GM23338 (cell line): ENCODE measurements at regions not wholly inside any gene's neighbourhood (a gene's known extent, or its start where the extent isn't known, plus 50 kb on each side); places are given as distances from the start of the nearest gene placed in this dataset.

Experiments used
- ATAC-seq: fragments of 200-7000 bp; cut with Tn5 transposase; 3 replicates; pipeline ENCODE4 v1.9.1; 2020
- DNase-seq: peaks from one replicate; pipeline ENCODE4 v3.0.0-alpha.2; 2015; ENCODE audit warnings: low spot score
- H2AFZ ChIP-seq: fragments of 200-600 bp; sonication (generic); 2 replicates; pipeline ENCODE4 v1.8.0; 2016; ENCODE audit warnings: antibody characterized with exemption, mild to moderate bottlenecking, moderate library complexity
- H3F3A ChIP-seq: fragments of 200-600 bp; sonication (generic); replicated peaks from 2 replicates; pipeline ENCODE4 v1.8.0; 2017; ENCODE audit warnings: antibody characterized with exemption, mixed run types, low read depth
- H3K27ac ChIP-seq: fragments of 200-600 bp; sonication (generic); 2 replicates; pipeline ENCODE4 v1.6.1; 2016; ENCODE audit warnings: low read depth
- H3K27me3 ChIP-seq: fragments of 200-600 bp; sonication (generic); 2 replicates; pipeline ENCODE4 v1.8.0; 2016; ENCODE audit warnings: mild to moderate bottlenecking, mixed run types, moderate library complexity; ENCODE audit not compliant: insufficient read depth
- H3K36me3 ChIP-seq: fragments of 200-600 bp; sonication (generic); 2 replicates; pipeline ENCODE4 v1.8.0; 2016; ENCODE audit warnings: mild to moderate bottlenecking; ENCODE audit not compliant: insufficient read depth
- H3K4me1 ChIP-seq: fragments of 200-600 bp; sonication (generic); 2 replicates; pipeline ENCODE4 v1.8.0; 2016; ENCODE audit warnings: mild to moderate bottlenecking, moderate library complexity; ENCODE audit not compliant: insufficient read depth
- H3K4me2 ChIP-seq: fragments of 200-600 bp; sonication (generic); 2 replicates; pipeline ENCODE4 v1.7.1; 2017; ENCODE audit warnings: mixed run types
- H3K4me3 ChIP-seq: fragments of 200-600 bp; sonication (generic); 2 replicates; pipeline ENCODE4 v1.6.1; 2016; ENCODE audit warnings: mixed run types
- H3K79me2 ChIP-seq: fragments of 200-600 bp; sonication (generic); replicated peaks from 2 replicates; pipeline ENCODE4 v1.8.0; 2017; ENCODE audit warnings: mild to moderate bottlenecking; ENCODE audit not compliant: insufficient read depth
- H3K9me2 ChIP-seq: fragments of 200-600 bp; sonication (generic); 2 replicates; pipeline ENCODE4 v1.8.0; 2017; ENCODE audit not compliant: insufficient read depth
- H4K20me1 ChIP-seq: fragments of 200-600 bp; sonication (generic); replicated peaks from 2 replicates; pipeline ENCODE4 v1.8.0; 2017; ENCODE audit warnings: mild to moderate bottlenecking; ENCODE audit not compliant: insufficient read depth
- H3K27ac Mint-ChIP-seq: 2 replicates; pipeline ENCODE4 v1.8.0; 2020; ENCODE audit warnings: inconsistent platforms, mild to moderate bottlenecking, moderate library complexity, mixed read lengths
- H3K27me3 Mint-ChIP-seq: 3 replicates; pipeline ENCODE4 v1.8.0; 2022; ENCODE audit warnings: low read depth, mild to moderate bottlenecking, moderate library complexity, mixed read lengths, inconsistent platforms; ENCODE audit not compliant: insufficient read depth, poor library complexity
- H3K36me3 Mint-ChIP-seq: 3 replicates; pipeline ENCODE4 v1.8.0; 2021; ENCODE audit warnings: low read depth, mild to moderate bottlenecking, inconsistent platforms, moderate library complexity, mixed read lengths
- H3K4me1 Mint-ChIP-seq: 3 replicates; pipeline ENCODE4 v1.8.0; 2020; ENCODE audit warnings: mild to moderate bottlenecking, inconsistent platforms, mixed read lengths
- H3K4me3 Mint-ChIP-seq: 3 replicates; pipeline ENCODE4 v1.8.0; 2021; ENCODE audit warnings: moderate library complexity, mild to moderate bottlenecking, inconsistent platforms, mixed read lengths
- H3K9me3 Mint-ChIP-seq: 3 replicates; pipeline ENCODE4 v1.8.0; 2020; ENCODE audit warnings: moderate library complexity, mild to moderate bottlenecking, inconsistent platforms, mixed read lengths
- CREB1 ChIP-seq: fragments of 250-450 bp; sonication (Bioruptor Pico); IDR thresholded peaks from 2 replicates; pipeline ENCODE4 v1.5.0; 2020; ENCODE audit warnings: low read depth, mild to moderate bottlenecking, moderate library complexity
- JUNB ChIP-seq: IDR thresholded peaks from one replicate; pipeline ENCODE4 v1.6.1; 2016; ENCODE audit warnings: antibody characterized with exemption; ENCODE audit not compliant: unreplicated experiment
- NANOG ChIP-seq: IDR thresholded peaks from 2 replicates; pipeline ENCODE4 v1.6.1; 2016; ENCODE audit warnings: antibody characterized with exemption, borderline replicate concordance
- STAT1 ChIP-seq: IDR thresholded peaks from one replicate; pipeline ENCODE4 v1.6.1; 2016; ENCODE audit warnings: antibody characterized with exemption; ENCODE audit not compliant: unreplicated experiment
- ZNF114 ChIP-seq: fragments of 250-450 bp; sonication (Bioruptor Pico); IDR thresholded peaks from 2 replicates; pipeline ENCODE4 v1.5.0; 2020; ENCODE audit warnings: mild to moderate bottlenecking, moderate library complexity
- ZNF331 ChIP-seq: fragments of 250-450 bp; sonication (Bioruptor Pico); IDR thresholded peaks from 2 replicates; pipeline ENCODE4 v1.5.0; 2020; ENCODE audit warnings: low read depth, mild to moderate bottlenecking, moderate library complexity
- TF ChIP-seq, protein P1 (sequence below): IDR thresholded peaks from 2 replicates; pipeline ENCODE4 v1.6.1; 2016; ENCODE audit warnings: antibody characterized with exemption
- TF ChIP-seq, protein P2 (sequence below): IDR thresholded peaks from one replicate; pipeline ENCODE4 v1.6.1; 2018; ENCODE audit warnings: antibody characterized with exemption; ENCODE audit not compliant: unreplicated experiment

DNA sequence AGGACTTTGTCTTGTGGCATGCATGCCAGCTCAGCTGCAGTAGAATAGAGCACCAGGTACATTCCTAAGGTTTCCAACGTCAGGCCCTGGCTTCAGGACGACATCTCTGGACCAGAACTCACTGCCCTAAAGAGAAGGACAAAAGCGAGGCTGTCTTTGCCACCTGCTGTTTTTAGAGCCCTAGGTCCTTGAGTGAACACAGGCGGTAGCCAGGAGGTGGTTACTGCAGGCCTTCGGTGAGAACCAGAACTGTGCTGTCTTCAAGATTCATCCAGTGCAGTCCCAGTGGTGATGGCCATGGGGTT, 288.9 kb upstream of the CDH18 start:
- H3K36me3 Mint-ChIP-seq, result no peaks in the 10 kb centered on the region
- no peak overlapping the region for H3K27ac ChIP-seq
- peak; percentile 52 for DNase-seq
- no peak overlapping the region; the same call in 1 of the 2 replicates for H3K27ac Mint-ChIP-seq
- no peak overlapping the region for H3K4me3 Mint-ChIP-seq
- no peaks in the 10 kb centered on the region for H4K20me1 ChIP-seq
- H3K27me3 ChIP-seq, result peaks cover 15% of the 10 kb centered on the region; the same call in 1 of the 2 replicates
- H3K9me3 Mint-ChIP-seq, result peaks cover 3% of the 10 kb centered on the region; the same call in 1 of the 3 replicates
- no peaks in the 10 kb centered on the region for H3K4me1 Mint-ChIP-seq
- no peak overlapping the region for H2AFZ ChIP-seq
- 0 out of 2 replicates have a peak, but pooled peaks cover 3% of the 10 kb centered on the region for H3K9me2 ChIP-seq
- TF ChIP-seq CREB1 (CRISPR knock-in tag), result no peak
- TF ChIP-seq, protein P1, sequence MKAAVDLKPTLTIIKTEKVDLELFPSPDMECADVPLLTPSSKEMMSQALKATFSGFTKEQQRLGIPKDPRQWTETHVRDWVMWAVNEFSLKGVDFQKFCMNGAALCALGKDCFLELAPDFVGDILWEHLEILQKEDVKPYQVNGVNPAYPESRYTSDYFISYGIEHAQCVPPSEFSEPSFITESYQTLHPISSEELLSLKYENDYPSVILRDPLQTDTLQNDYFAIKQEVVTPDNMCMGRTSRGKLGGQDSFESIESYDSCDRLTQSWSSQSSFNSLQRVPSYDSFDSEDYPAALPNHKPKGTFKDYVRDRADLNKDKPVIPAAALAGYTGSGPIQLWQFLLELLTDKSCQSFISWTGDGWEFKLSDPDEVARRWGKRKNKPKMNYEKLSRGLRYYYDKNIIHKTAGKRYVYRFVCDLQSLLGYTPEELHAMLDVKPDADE, result no peak
- no peak for TF ChIP-seq ZNF114
- TF ChIP-seq NANOG, result no peak
- no peak for TF ChIP-seq STAT1
- no peak for TF ChIP-seq ZNF331 (CRISPR knock-in tag)
- H3K4me3 ChIP-seq, result no peak overlapping the region
- no peaks in the 10 kb centered on the region for H3K36me3 ChIP-seq
- no peaks in the 10 kb centered on the region for H3K79me2 ChIP-seq
- no peaks in the 10 kb centered on the region for H3K4me1 ChIP-seq
- peaks cover 2% of the 10 kb centered on the region for H3K27me3 Mint-ChIP-seq
- H3K4me2 ChIP-seq, result no peak overlapping the region
- peak; percentile 85 for ATAC-seq
- H3F3A ChIP-seq, result no peaks in the 10 kb centered on the region

DNA sequence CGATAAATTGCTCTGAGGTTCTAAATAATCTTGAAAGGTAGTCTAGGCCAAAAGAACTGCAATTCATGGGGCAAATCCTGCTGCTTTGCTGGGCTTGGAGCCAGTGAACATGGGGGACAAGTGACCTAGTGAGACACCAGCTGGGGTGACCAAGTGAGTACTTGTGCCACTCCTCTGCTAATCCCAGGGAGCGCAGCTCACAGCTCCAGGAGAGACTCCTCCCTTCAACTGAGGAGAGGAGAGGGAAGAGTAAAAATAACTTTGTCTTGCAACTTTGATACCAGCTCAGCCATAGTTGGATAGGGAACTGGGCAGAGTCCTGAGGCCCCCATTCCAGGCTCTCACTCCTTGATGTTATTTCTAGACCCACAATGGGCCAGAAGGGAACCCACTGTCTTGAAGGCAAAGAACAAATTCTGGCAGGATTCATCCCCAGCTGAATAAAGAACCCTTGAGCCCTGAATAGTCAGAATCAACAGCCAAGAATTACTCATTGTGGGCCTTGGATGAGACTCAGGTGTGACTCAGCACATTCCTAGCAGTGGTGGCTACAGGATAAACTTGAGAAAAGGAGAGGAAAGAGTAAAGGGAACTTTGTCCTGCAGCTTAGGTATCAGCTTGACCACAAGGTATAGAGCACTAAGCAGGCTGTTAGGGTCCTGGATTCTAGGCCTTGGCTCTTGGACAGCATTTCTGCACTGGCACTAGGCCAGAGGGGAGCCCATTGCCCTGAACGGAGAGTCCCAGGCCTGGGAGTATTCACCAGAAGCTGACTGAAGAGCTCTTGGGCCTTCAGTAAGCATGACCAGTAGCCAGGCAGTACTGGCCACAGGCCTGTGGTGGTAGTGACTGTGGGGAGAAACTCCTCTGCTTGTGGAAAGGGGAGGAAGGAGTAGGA, 288.3 kb upstream of the CDH18 start:
- H3K4me1 ChIP-seq, result no peaks in the 10 kb centered on the region
- TF ChIP-seq JUNB (no peak), CREB1 (CRISPR knock-in tag) (no peak), ZNF331 (CRISPR knock-in tag) (no peak)
- H3K4me2 ChIP-seq, result no peak overlapping the region
- H4K20me1 ChIP-seq, result no peaks in the 10 kb centered on the region
- Mint-ChIP-seq H3K36me3 (no peaks in the 10 kb centered on the region), H3K27me3 (peaks cover 2% of the 10 kb centered on the region), H3K4me1 (no peaks in the 10 kb centered on the region), H3K27ac (peak overlapping the region; percentile 49; the same call in 1 of the 2 replicates), H3K9me3 (no peaks in the 10 kb centered on the region), H3K4me3 (no peak overlapping the region)
- no peaks in the 10 kb centered on the region for H3F3A ChIP-seq
- ATAC-seq, result peak; percentile 55
- peak; percentile 11 for DNase-seq
- no peak overlapping the region for H3K27ac ChIP-seq
- H3K79me2 ChIP-seq, result no peaks in the 10 kb centered on the region
- no peak overlapping the region for H3K4me3 ChIP-seq
- H3K9me2 ChIP-seq, result 0 out of 2 replicates have a peak, but pooled peaks cover 3% of the 10 kb centered on the region
- no peak overlapping the region for H2AFZ ChIP-seq
- H3K36me3 ChIP-seq, result no peaks in the 10 kb centered on the region
- H3K27me3 ChIP-seq, result peaks cover 15% of the 10 kb centered on the region; the same call in 1 of the 2 replicates

DNA sequence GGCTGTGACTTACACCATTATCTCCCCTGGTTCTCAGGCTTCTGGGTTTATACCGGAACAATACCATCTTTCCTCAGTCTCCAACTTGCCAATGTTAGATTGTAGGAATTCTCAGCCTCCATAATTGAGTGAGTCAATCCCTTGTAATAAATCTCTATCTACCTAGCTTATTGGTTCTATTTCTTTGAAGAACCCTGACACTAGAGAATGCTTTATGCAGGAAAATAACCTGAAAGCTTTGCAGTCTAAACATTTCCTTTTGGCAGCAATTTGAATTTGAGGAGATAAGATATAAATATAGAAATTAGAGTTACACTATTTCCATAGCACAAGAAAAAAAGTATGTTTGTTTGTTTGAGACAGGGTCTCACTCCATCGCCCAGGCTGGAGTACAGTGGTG, 278.1 kb upstream of the CDH18 start:
- Histone ChIP-seq H3K79me2 (no peaks in the 10 kb centered on the region), H3K4me1 (no peaks in the 10 kb centered on the region), H3F3A (no peaks in the 10 kb centered on the region), H3K27ac (no peak overlapping the region), H3K9me2 (no peaks in the 10 kb centered on the region), H3K27me3 (no peaks in the 10 kb centered on the region), H3K4me2 (no peak overlapping the region), H4K20me1 (no peaks in the 10 kb centered on the region), H2AFZ (no peak overlapping the region), H3K4me3 (no peak overlapping the region), H3K36me3 (no peaks in the 10 kb centered on the region)
- TF ChIP-seq, protein P2, sequence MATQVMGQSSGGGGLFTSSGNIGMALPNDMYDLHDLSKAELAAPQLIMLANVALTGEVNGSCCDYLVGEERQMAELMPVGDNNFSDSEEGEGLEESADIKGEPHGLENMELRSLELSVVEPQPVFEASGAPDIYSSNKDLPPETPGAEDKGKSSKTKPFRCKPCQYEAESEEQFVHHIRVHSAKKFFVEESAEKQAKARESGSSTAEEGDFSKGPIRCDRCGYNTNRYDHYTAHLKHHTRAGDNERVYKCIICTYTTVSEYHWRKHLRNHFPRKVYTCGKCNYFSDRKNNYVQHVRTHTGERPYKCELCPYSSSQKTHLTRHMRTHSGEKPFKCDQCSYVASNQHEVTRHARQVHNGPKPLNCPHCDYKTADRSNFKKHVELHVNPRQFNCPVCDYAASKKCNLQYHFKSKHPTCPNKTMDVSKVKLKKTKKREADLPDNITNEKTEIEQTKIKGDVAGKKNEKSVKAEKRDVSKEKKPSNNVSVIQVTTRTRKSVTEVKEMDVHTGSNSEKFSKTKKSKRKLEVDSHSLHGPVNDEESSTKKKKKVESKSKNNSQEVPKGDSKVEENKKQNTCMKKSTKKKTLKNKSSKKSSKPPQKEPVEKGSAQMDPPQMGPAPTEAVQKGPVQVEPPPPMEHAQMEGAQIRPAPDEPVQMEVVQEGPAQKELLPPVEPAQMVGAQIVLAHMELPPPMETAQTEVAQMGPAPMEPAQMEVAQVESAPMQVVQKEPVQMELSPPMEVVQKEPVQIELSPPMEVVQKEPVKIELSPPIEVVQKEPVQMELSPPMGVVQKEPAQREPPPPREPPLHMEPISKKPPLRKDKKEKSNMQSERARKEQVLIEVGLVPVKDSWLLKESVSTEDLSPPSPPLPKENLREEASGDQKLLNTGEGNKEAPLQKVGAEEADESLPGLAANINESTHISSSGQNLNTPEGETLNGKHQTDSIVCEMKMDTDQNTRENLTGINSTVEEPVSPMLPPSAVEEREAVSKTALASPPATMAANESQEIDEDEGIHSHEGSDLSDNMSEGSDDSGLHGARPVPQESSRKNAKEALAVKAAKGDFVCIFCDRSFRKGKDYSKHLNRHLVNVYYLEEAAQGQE, result no peak
- no peak for TF ChIP-seq ZNF114
- no peaks in the 10 kb centered on the region for H3K4me1 Mint-ChIP-seq
- DNase-seq (no peak), ATAC-seq (no peak)
- peaks cover 8% of the 10 kb centered on the region; the same call in 2 of the 3 replicates for H3K9me3 Mint-ChIP-seq
- no peak overlapping the region for H3K4me3 Mint-ChIP-seq
- no peak overlapping the region for H3K27ac Mint-ChIP-seq
- no peaks in the 10 kb centered on the region for H3K27me3 Mint-ChIP-seq
- no peaks in the 10 kb centered on the region; the same call in 2 of the 3 replicates for H3K36me3 Mint-ChIP-seq
